GM12878 (cell line): ENCODE measurements at regions not wholly inside any gene's neighbourhood (a gene's known extent, or its start where the extent isn't known, plus 50 kb on each side); places are given as distances from the start of the nearest gene placed in this dataset.

Experiments
- ATAC-seq: fragments of 200-7000 bp; cut with Tn5 transposase; 3 replicates; pipeline ENCODE4 v1.9.1; 2020; ENCODE audit warnings: mild to moderate bottlenecking, moderate library complexity
- BruUV-seq: library from RNA; stranded (reverse); fragments of 400-500 nt; replicated peaks from 2 replicates; lab custom pipeline; 2021; lab: Mats Ljungman, UMichigan
- CTCF ChIA-PET: fragments of 300-600 bp; sonication (Branson Sonifier 250); formaldehyde crosslinking; extraction: SDS; loops from one replicate; lab custom pipeline; 2021; ENCODE audit warnings: inconsistent platforms; lab: Yijun Ruan, JAX
- POLR2A ChIA-PET: fragments of 350-600 bp; formaldehyde crosslinking; extraction: SDS; loops from one replicate; lab custom pipeline; 2021; ENCODE audit warnings: inconsistent platforms; lab: Charles Lee
- RAD21 ChIA-PET: fragments of 300-600 bp; sonication (Branson Sonifier 250); formaldehyde crosslinking; loops from one replicate; lab custom pipeline; 2023; ENCODE audit warnings: antibody characterized with exemption; ENCODE audit not compliant: unreplicated experiment; lab: Charles Lee
- SMC1A ChIA-PET: fragments of 300-600 bp; sonication (Branson Sonifier 250); formaldehyde crosslinking; loops from one replicate; lab custom pipeline; 2023; ENCODE audit not compliant: unreplicated experiment, uncharacterized antibody; lab: Charles Lee
- DNase-seq: peaks from one replicate; pipeline ENCODE4 v3.0.0-alpha.2; 2011; ENCODE audit warnings: low read depth, low spot score
- FAIRE-seq: peaks from 3 replicates; lab custom pipeline; 2011; peaks lifted over from hg19 to GRCh38; lab: Jason Lieb, UNC
- H2AFZ ChIP-seq: 2 replicates; pipeline ENCODE4 v1.6.0; 2011; ENCODE audit warnings: low read depth, low read length, control low read depth; ENCODE audit not compliant: control insufficient read depth
- H3K27ac ChIP-seq: 2 replicates; pipeline ENCODE4 v1.5.1; 2011; ENCODE audit warnings: control low read depth; ENCODE audit not compliant: control insufficient read depth, insufficient read depth
- H3K27me3 ChIP-seq, 2 experiments: replicated peaks in 1 of 2; 2 replicates each; pipeline versions ENCODE4 v1.6.0 to v1.6.1; 2011; ENCODE audit warnings: low read length in 1 of 2; ENCODE audit not compliant: control insufficient read depth in 2 of 2, insufficient read depth in 2 of 2
- H3K36me3 ChIP-seq, 2 experiments: 2 replicates each; pipeline ENCODE4 v1.5.1; 2011; ENCODE audit warnings: low read length in 1 of 2; ENCODE audit not compliant: control insufficient read depth in 2 of 2, insufficient read depth in 2 of 2
- H3K4me1 ChIP-seq: 2 replicates; pipeline ENCODE4 v1.6.1; 2011; ENCODE audit warnings: mild to moderate bottlenecking, low read length, moderate library complexity, mixed read lengths; ENCODE audit not compliant: control insufficient read depth, insufficient read depth
- H3K4me2 ChIP-seq: 2 replicates; pipeline ENCODE4 v1.6.0; 2011; ENCODE audit warnings: control low read depth; ENCODE audit not compliant: control insufficient read depth, insufficient read depth
- H3K4me3 ChIP-seq: fragments of 200-600 bp; sonication (generic); 2 replicates; pipeline ENCODE4 v1.5.1; 2016
- H3K79me2 ChIP-seq: 2 replicates; pipeline ENCODE4 v1.6.0; 2011; ENCODE audit warnings: low read length; ENCODE audit not compliant: control insufficient read depth, insufficient read depth
- H3K9ac ChIP-seq: 2 replicates; pipeline ENCODE4 v1.8.0; 2011; ENCODE audit warnings: low read length, control low read depth, mixed read lengths; ENCODE audit not compliant: control insufficient read depth, insufficient read depth
- H3K9me3 ChIP-seq: replicated peaks from 3 replicates; pipeline ENCODE4 v1.5.1; 2011; ENCODE audit warnings: mild to moderate bottlenecking, low read length; ENCODE audit not compliant: control insufficient read depth, insufficient read depth
- H4K20me1 ChIP-seq: 2 replicates; pipeline ENCODE4 v1.6.0; 2011; ENCODE audit not compliant: control insufficient read depth, insufficient read depth
- ESRRA ChIP-seq: IDR thresholded peaks from 2 replicates; pipeline ENCODE4 v1.6.1; 2012; ENCODE audit warnings: mild to moderate bottlenecking, low read length, improper control_type of control experiment
- IRF4 ChIP-seq: IDR thresholded peaks from 2 replicates; pipeline ENCODE4 v1.6.1; 2011; ENCODE audit warnings: low read depth, low read length
- PAX8 ChIP-seq: fragments of 450-650 bp; IDR thresholded peaks from 2 replicates; pipeline ENCODE4 v1.6.1; 2017; ENCODE audit warnings: mild to moderate bottlenecking, moderate library complexity
- SREBF2 ChIP-seq: IDR thresholded peaks from 2 replicates; pipeline ENCODE4 v1.6.1; 2012; ENCODE audit warnings: mild to moderate bottlenecking, low read length
- in situ Hi-C: fragments of 300-500 bp; cut with MboI; formaldehyde crosslinking; loops from 9 replicates; pipeline ENCODE4 v1.14.3; 2018; ENCODE audit warnings: mixed read lengths
- intact Hi-C: fragments of 100-400 bp; cut with micrococcal nuclease; formaldehyde crosslinking; loops from one replicate; pipeline ENCODE4 v1.14.2; 2022; ENCODE audit not compliant: unreplicated experiment
- TF ChIP-seq, protein P1 (sequence below), 3 experiments: IDR thresholded peaks in 2 of 3; conservative IDR thresholded peaks in 1 of 3; 2 replicates each; pipeline ENCODE4 v1.5.1; 2011; ENCODE audit warnings: low read depth in 3 of 3, low read length in 3 of 3, mild to moderate bottlenecking in 3 of 3, control low read depth in 2 of 3, moderate library complexity in 2 of 3, inconsistent platforms in 1 of 3, mixed read lengths in 1 of 3; ENCODE audit not compliant: control insufficient read depth in 2 of 3, insufficient read depth in 1 of 3; ENCODE audit errors: extremely low read depth in 1 of 3
- TF ChIP-seq, protein P2 (sequence below): IDR thresholded peaks from 2 replicates; pipeline ENCODE4 v1.6.1; 2011; ENCODE audit warnings: borderline replicate concordance, low read depth, mild to moderate bottlenecking, moderate library complexity, low read length; ENCODE audit not compliant: insufficient read depth, poor library complexity, severe bottlenecking

GRCh38 chr2:129164220-129164949, 815.1 kb upstream of the RAB6C start (continued):
- TF ChIP-seq, protein P1, sequence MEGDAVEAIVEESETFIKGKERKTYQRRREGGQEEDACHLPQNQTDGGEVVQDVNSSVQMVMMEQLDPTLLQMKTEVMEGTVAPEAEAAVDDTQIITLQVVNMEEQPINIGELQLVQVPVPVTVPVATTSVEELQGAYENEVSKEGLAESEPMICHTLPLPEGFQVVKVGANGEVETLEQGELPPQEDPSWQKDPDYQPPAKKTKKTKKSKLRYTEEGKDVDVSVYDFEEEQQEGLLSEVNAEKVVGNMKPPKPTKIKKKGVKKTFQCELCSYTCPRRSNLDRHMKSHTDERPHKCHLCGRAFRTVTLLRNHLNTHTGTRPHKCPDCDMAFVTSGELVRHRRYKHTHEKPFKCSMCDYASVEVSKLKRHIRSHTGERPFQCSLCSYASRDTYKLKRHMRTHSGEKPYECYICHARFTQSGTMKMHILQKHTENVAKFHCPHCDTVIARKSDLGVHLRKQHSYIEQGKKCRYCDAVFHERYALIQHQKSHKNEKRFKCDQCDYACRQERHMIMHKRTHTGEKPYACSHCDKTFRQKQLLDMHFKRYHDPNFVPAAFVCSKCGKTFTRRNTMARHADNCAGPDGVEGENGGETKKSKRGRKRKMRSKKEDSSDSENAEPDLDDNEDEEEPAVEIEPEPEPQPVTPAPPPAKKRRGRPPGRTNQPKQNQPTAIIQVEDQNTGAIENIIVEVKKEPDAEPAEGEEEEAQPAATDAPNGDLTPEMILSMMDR (IDR thresholded peaks at IDR 0.05 in 2 of 3, conservative IDR thresholded peaks at IDR 0.05 in 1 of 3; ENCODE audit: control insufficient read depth in 2 of 3, extremely low read depth in 1 of 3, insufficient read depth in 1 of 3, low read depth in 3 of 3, low read length in 3 of 3) = no peak
- no peak for TF ChIP-seq PAX8
- no peak for TF ChIP-seq IRF4
- TF ChIP-seq, all 136 proteins: peak for 0

DNA sequence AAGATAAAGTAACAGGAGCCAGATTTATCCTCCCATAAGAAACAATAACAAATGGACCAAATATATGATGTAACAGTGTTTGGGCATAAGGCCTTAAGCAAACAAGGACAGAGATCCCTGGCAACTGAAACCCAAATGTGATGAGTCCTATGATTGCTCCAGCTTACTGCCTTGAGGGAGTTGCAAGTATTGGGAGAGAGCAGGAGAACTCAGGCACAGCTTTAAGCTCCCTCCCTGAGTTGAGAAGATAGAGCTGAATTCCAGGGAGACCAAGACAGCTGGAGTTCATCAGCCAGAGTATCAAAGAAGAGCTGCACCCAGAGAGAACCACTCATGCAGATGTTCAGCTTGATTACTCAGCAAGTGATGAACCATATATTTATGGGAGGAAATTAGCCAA, 814.5 kb upstream of the RAB6C start:
- no TSS peak for BruUV-seq
- no peaks in the 10 kb centered on the region for H3K79me2 ChIP-seq
- H4K20me1 ChIP-seq = no peaks in the 10 kb centered on the region
- RAD21 ChIA-PET = no interaction called here
- no peaks in the 10 kb centered on the region for H3K36me3 ChIP-seq
- TF ChIP-seq ESRRA (no peak), SREBF2 (no peak)
- TF ChIP-seq, protein P2, sequence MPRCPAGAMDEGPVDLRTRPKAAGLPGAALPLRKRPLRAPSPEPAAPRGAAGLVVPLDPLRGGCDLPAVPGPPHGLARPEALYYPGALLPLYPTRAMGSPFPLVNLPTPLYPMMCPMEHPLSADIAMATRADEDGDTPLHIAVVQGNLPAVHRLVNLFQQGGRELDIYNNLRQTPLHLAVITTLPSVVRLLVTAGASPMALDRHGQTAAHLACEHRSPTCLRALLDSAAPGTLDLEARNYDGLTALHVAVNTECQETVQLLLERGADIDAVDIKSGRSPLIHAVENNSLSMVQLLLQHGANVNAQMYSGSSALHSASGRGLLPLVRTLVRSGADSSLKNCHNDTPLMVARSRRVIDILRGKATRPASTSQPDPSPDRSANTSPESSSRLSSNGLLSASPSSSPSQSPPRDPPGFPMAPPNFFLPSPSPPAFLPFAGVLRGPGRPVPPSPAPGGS = no peak
- TF ChIP-seq, all 136 proteins: peak for 0
- in situ Hi-C loops = no loop called here
- POLR2A ChIA-PET = no interaction called here
- H3K27ac ChIP-seq = no peak overlapping the region
- H3K4me3 ChIP-seq = no peak overlapping the region
- intact Hi-C loops = no loop called here
- H3K9me3 ChIP-seq = no peaks in the 10 kb centered on the region
- no peaks in the 10 kb centered on the region for H3K4me1 ChIP-seq
- ATAC-seq (no peak), FAIRE-seq (no peak), DNase-seq (no peak)
- no peak overlapping the region for H3K9ac ChIP-seq
- SMC1A ChIA-PET = interaction anchor here (0.9 kb wide), 1 partner anchor 30 kb away, joined by 3 read pairs; no protein-coding TSS in a partner anchor
- H2AFZ ChIP-seq = no peak overlapping the region
- no peaks in the 10 kb centered on the region for H3K27me3 ChIP-seq
- CTCF ChIA-PET = no interaction called here
- H3K4me2 ChIP-seq = no peak overlapping the region
